Sigmoid colon (tissue), 6 donors: ENCODE measurements at regions not wholly inside any gene's neighbourhood (a gene's known extent, or its start where the extent isn't known, plus 50 kb on each side); places are given as distances from the start of the nearest gene placed in this dataset.

Experiments
- DNase-seq: peaks from one replicate; pipeline ENCODE4 v3.0.0-alpha.2; 2019
- H3K27ac ChIP-seq, 4 donors: fragments of 200-600 bp; sonication (generic); one replicate each; pipeline ENCODE4 v1.5.1; 2016 to 2019; ENCODE audit warnings: mild to moderate bottlenecking in 1 of 4
- H3K27me3 ChIP-seq, 3 donors: fragments of 200-600 bp; sonication (generic); one replicate each; pipeline ENCODE4 v1.5.1; 2019; ENCODE audit warnings: mild to moderate bottlenecking in 1 of 3
- H3K36me3 ChIP-seq, 4 donors: fragments of 200-600 bp; sonication (generic); one replicate each; pipeline ENCODE4 v1.5.1; 2016 to 2019
- H3K4me1 ChIP-seq, 4 donors: fragments of 200-600 bp; sonication (generic); one replicate each; pipeline ENCODE4 v1.5.1; 2017 to 2019
- H3K4me3 ChIP-seq, 4 donors: fragments of 200-600 bp; sonication (generic); one replicate each; pipeline ENCODE4 v1.5.1; 2017 to 2019; ENCODE audit warnings: mild to moderate bottlenecking in 2 of 4, moderate library complexity in 1 of 4
- H3K9me3 ChIP-seq, 4 donors: fragments of 200-600 bp in 3 of 4; sonication (generic) in 3 of 4; one replicate each; pipeline versions ENCODE4 v1.5.1 to v1.6.1; 2013 to 2019
- CTCF ChIP-seq, 4 experiments: fragments of 450-650 bp in 3 of 4; fragments of 200-600 bp in 1 of 4; IDR thresholded peaks; one replicate each; pipeline ENCODE4 v1.5.1; 2016 to 2019; ENCODE audit warnings: antibody characterized with exemption in 4 of 4, mild to moderate bottlenecking in 3 of 4, moderate library complexity in 2 of 4
- EP300 ChIP-seq, 4 donors: sonication (generic); formaldehyde crosslinking; IDR thresholded peaks; one replicate each; pipeline ENCODE4 v1.6.1; 2017; ENCODE audit warnings: antibody characterized with exemption in 4 of 4
- POLR2A ChIP-seq, 2 donors: fragments of 450-650 bp; IDR thresholded peaks; one replicate each; pipeline ENCODE4 v1.6.1; 2016; ENCODE audit warnings: antibody characterized with exemption in 2 of 2, mild to moderate bottlenecking in 2 of 2, moderate library complexity in 2 of 2
- POLR2AphosphoS5 ChIP-seq, 4 donors: sonication (generic); formaldehyde crosslinking; IDR thresholded peaks; one replicate each; pipeline ENCODE4 v1.6.1; 2017; ENCODE audit warnings: antibody characterized with exemption in 4 of 4
- WGBS, 2 donors: extraction: QIAGEN DNeasy Blood & Tissue Kit; methylation state at CpG; one replicate each; pipeline ENCODE4 v1.1.7; 2013; 5-methylcytosine and 5-hydroxymethylcytosine counted together
- intact Hi-C: fragments of 100-400 bp; cut with DNase I; formaldehyde crosslinking; loops from one replicate; pipeline ENCODE4 v1.15.1; 2023
- donor health status: healthy with polysubstance abuse.
- donor health status: healthy.

GRCh38 chr2:184006998-184007397 is 591.3 kb upstream of the ZNF804A start:
- WGBS, 2 donors, result 18 to 47% methylated on average over 1 of the region's 1 CpG
- intact Hi-C loops, result no loop called here
- DNase-seq, result no peak
- Histone ChIP-seq H3K27me3 (no peaks in the 10 kb centered on the region), H3K4me3 (no peak overlapping the region), H3K27ac (no peak overlapping the region), H3K36me3 (no peaks in the 10 kb centered on the region), H3K4me1 (no peaks in the 10 kb centered on the region), H3K9me3 (no peaks in the 10 kb centered on the region)
- no peak for TF ChIP-seq POLR2AphosphoS5 (IDR thresholded peaks at IDR 0.05)
- TF ChIP-seq CTCF (IDR thresholded peaks at IDR 0.05), result no peak
- no peak for TF ChIP-seq POLR2A (IDR thresholded peaks at IDR 0.05)
- TF ChIP-seq EP300 (IDR thresholded peaks at IDR 0.05), result no peak

- Histone ChIP-seq H3K4me1 (no peaks in the 10 kb centered on the region), H3K4me3 (no peak overlapping the region), H3K36me3 (no peaks in the 10 kb centered on the region), H3K27me3 (no peaks in the 10 kb centered on the region), H3K27ac (no peak overlapping the region), H3K9me3 (no peaks in the 10 kb centered on the region)
- no peak for DNase-seq
- TF ChIP-seq POLR2AphosphoS5 (IDR thresholded peaks at IDR 0.05) (no peak), POLR2A (IDR thresholded peaks at IDR 0.05) (no peak), EP300 (IDR thresholded peaks at IDR 0.05) (no peak), CTCF (IDR thresholded peaks at IDR 0.05) (no peak)
- intact Hi-C loops, result no loop called here
- 90% methylated on average over 1 of the region's 1 CpG for WGBS, 2 donors
Measured at GRCh38 chr2:184026961-184027360, 571.4 kb upstream of the ZNF804A start.

- no peaks in the 10 kb centered on the region for H3K9me3 ChIP-seq
- no peaks in the 10 kb centered on the region for H3K27me3 ChIP-seq
- no peak overlapping the region for H3K4me3 ChIP-seq
- H3K4me1 ChIP-seq, result peaks cover 0 to 3% (median 0%) of the 10 kb centered on the region in 4 donors
- H3K36me3 ChIP-seq, result no peaks in the 10 kb centered on the region
- 81% methylated on average over 6 of the region's 6 CpGs for WGBS, 2 donors
- DNase-seq, result no peak
- TF ChIP-seq EP300 (IDR thresholded peaks at IDR 0.05), result no peak
- no peak for TF ChIP-seq POLR2AphosphoS5 (IDR thresholded peaks at IDR 0.05)
- TF ChIP-seq CTCF (IDR thresholded peaks at IDR 0.05), result no peak
- TF ChIP-seq POLR2A (IDR thresholded peaks at IDR 0.05), result no peak
- no peak overlapping the region for H3K27ac ChIP-seq
- intact Hi-C loops, result no loop called here
Measured at GRCh38 chr2:184030245-184030644, 568.1 kb upstream of the ZNF804A start.

- no peak for DNase-seq
- no peak for TF ChIP-seq EP300 (IDR thresholded peaks at IDR 0.05)
- TF ChIP-seq CTCF (IDR thresholded peaks at IDR 0.05), result no peak
- no peak for TF ChIP-seq POLR2A (IDR thresholded peaks at IDR 0.05)
- TF ChIP-seq POLR2AphosphoS5 (IDR thresholded peaks at IDR 0.05), result no peak
- H3K36me3 ChIP-seq, result no peaks in the 10 kb centered on the region
- intact Hi-C loops, result no loop called here
- H3K27ac ChIP-seq, result no peak overlapping the region
- 65 to 75% methylated on average over 1 of the region's 1 CpG for WGBS, 2 donors
- peaks cover 0 to 3% (median 0%) of the 10 kb centered on the region in 4 donors for H3K4me1 ChIP-seq
- H3K27me3 ChIP-seq, result no peaks in the 10 kb centered on the region
- no peaks in the 10 kb centered on the region for H3K9me3 ChIP-seq
- no peak overlapping the region for H3K4me3 ChIP-seq
Measured at GRCh38 chr2:184030989-184031388, 567.3 kb upstream of the ZNF804A start.

GRCh38 chr2:184031402-184032147 is 566.8 kb upstream of the ZNF804A start:
- Histone ChIP-seq H3K4me1 (peaks cover 0 to 3% (median 0%) of the 10 kb centered on the region in 4 donors), H3K9me3 (no peaks in the 10 kb centered on the region), H3K27ac (no peak overlapping the region), H3K36me3 (no peaks in the 10 kb centered on the region), H3K27me3 (no peaks in the 10 kb centered on the region), H3K4me3 (no peak overlapping the region)
- 85 to 87% methylated on average over 5 of the region's 5 CpGs for WGBS, 2 donors
- DNase-seq, result no peak
- no peak for TF ChIP-seq EP300 (IDR thresholded peaks at IDR 0.05)
- no peak for TF ChIP-seq POLR2AphosphoS5 (IDR thresholded peaks at IDR 0.05)
- TF ChIP-seq CTCF (IDR thresholded peaks at IDR 0.05), result no peak
- TF ChIP-seq POLR2A (IDR thresholded peaks at IDR 0.05), result no peak
- intact Hi-C loops, result no loop called here
